ENCODE measurements at regions not wholly inside any gene's neighbourhood (a gene's known extent, or its start where the extent isn't known, plus 50 kb on each side); places are given as distances from the start of the nearest gene placed in this dataset.

- no peak for TF ChIP-seq CTCF (IDR thresholded peaks at IDR 0.05)
- no peak for TF ChIP-seq POLR2A (IDR thresholded peaks at IDR 0.05; ENCODE audit: low read depth)
- TF ChIP-seq EP300 (IDR thresholded peaks at IDR 0.05): no peak
- TF ChIP-seq POLR2AphosphoS5 (IDR thresholded peaks at IDR 0.05): no peak
Measured at GRCh38 chr9:29282121-29282520, 1708.8 kb upstream of the C9orf72 start.

Data from esophagus muscularis mucosa (tissue), 4 donors.